Caco-2 (cell line): ENCODE measurements at regions not wholly inside any gene's neighbourhood (a gene's known extent, or its start where the extent isn't known, plus 50 kb on each side); places are given as distances from the start of the nearest gene placed in this dataset.

Source experiments
- BruUV-seq: library from RNA; stranded (reverse); fragments of 400-500 nt; replicated peaks from 2 replicates; lab custom pipeline; 2021; lab: Mats Ljungman, UMichigan
- CTCF ChIA-PET: fragments of 300-600 bp; sonication (Branson Sonifier 250); formaldehyde crosslinking; loops from one replicate; lab custom pipeline; 2022; ENCODE audit warnings: antibody characterized with exemption; lab: Charles Lee
- POLR2A ChIA-PET: fragments of 300-600 bp; sonication (Branson Sonifier 250); formaldehyde crosslinking; loops from one replicate; lab custom pipeline; 2022; ENCODE audit warnings: antibody characterized with exemption; lab: Charles Lee
- DNase-seq, 2 experiments: peaks; one replicate each; pipeline versions ENCODE4 v3.0.0 to v3.0.0-alpha.2; 2020 to 2022
- H3K27me3 ChIP-seq: replicated peaks from 2 replicates; pipeline ENCODE4 v1.6.0; 2011; ENCODE audit warnings: low read length; ENCODE audit not compliant: control insufficient read depth, insufficient read depth
- H3K36me3 ChIP-seq: 2 replicates; pipeline ENCODE4 v1.5.1; 2011; ENCODE audit warnings: low read length; ENCODE audit not compliant: control insufficient read depth, insufficient read depth
- H3K4me1 ChIP-seq: fragments of 250-450 bp; sonication (Bioruptor Pico); 2 replicates; pipeline ENCODE4 v1.5.1; 2020; ENCODE audit warnings: mild to moderate bottlenecking
- H3K4me3 ChIP-seq: 2 replicates; pipeline ENCODE4 v1.5.1; 2011; ENCODE audit warnings: low read depth, mild to moderate bottlenecking, control low read depth, low read length
- H3K9me3 ChIP-seq: fragments of 250-450 bp; sonication (Bioruptor Pico); 2 replicates; pipeline ENCODE4 v1.5.1; 2020; ENCODE audit warnings: mild to moderate bottlenecking, moderate library complexity
- H3K27ac Mint-ChIP-seq: one replicate; pipeline ENCODE4 v1.8.0; 2022; ENCODE audit warnings: mixed read lengths; ENCODE audit not compliant: unreplicated experiment
- H3K27me3 Mint-ChIP-seq: one replicate; pipeline ENCODE4 v1.8.0; 2022; ENCODE audit warnings: mixed read lengths; ENCODE audit not compliant: insufficient read depth, unreplicated experiment
- H3K36me3 Mint-ChIP-seq: one replicate; pipeline ENCODE4 v1.8.0; 2022; ENCODE audit warnings: mild to moderate bottlenecking, mixed read lengths; ENCODE audit not compliant: insufficient read depth, unreplicated experiment
- H3K4me1 Mint-ChIP-seq: one replicate; pipeline ENCODE4 v1.8.0; 2022; ENCODE audit warnings: low read depth, mixed read lengths; ENCODE audit not compliant: unreplicated experiment
- H3K4me3 Mint-ChIP-seq: one replicate; pipeline ENCODE4 v1.8.0; 2022; ENCODE audit warnings: mild to moderate bottlenecking, moderate library complexity, mixed read lengths; ENCODE audit not compliant: unreplicated experiment
- H3K9me3 Mint-ChIP-seq: one replicate; pipeline ENCODE4 v1.8.0; 2022; ENCODE audit warnings: mixed read lengths; ENCODE audit not compliant: unreplicated experiment
- intact Hi-C: fragments of 100-400 bp; cut with micrococcal nuclease; formaldehyde crosslinking; loops from one replicate; pipeline ENCODE4 v1.10.0; 2022; ENCODE audit not compliant: unreplicated experiment
- TF ChIP-seq, protein P1 (sequence below), 2 experiments: fragments of 200-600 bp in 1 of 2; IDR thresholded peaks; 1 replicate in 1 of 2; 2 replicates in 1 of 2; pipeline versions ENCODE4 v1.5.1 to v1.8.0; 2011 to 2022; ENCODE audit warnings: antibody characterized with exemption in 1 of 2, control low read depth in 1 of 2, inconsistent platforms in 1 of 2, low read depth in 1 of 2, low read length in 1 of 2, mild to moderate bottlenecking in 1 of 2, moderate library complexity in 1 of 2; ENCODE audit not compliant: insufficient read depth in 1 of 2, severe bottlenecking in 1 of 2, unreplicated experiment in 1 of 2

DNA sequence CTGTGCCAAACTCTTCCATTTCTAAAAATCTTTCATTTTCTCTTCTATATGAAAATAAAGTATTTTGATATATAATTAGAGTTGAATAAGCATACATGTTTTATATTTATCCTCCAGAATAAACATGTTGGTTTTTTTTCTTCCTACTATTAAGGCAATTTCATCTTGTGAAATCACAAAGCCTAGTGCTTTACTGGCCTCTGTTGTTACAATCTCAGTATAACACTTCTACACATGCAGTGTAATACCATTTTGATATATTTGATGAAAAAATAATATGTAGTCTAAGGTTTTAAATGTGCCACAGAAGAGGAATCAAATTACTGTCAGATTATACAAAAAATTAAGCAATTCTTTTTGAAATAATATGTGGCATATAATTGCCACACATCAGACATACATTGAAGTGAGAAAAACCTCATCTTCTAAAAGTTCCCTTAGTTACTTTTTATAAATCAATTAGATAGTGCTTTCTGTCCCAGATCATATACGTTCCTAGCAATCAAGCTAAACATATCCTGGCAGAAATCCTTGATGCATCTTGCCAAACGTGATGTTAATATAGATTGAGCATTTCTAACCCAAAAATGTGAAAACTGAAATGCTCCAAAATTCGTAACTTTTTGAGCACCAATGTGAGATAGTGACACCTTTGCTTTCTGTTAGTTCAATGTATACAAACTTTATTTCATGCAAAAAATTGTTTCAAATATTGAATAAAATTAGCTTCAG lies 225.1 kb upstream of the MANEA start:
- BruUV-seq: no TSS peak
- no peak for DNase-seq
- TF ChIP-seq, protein P1, sequence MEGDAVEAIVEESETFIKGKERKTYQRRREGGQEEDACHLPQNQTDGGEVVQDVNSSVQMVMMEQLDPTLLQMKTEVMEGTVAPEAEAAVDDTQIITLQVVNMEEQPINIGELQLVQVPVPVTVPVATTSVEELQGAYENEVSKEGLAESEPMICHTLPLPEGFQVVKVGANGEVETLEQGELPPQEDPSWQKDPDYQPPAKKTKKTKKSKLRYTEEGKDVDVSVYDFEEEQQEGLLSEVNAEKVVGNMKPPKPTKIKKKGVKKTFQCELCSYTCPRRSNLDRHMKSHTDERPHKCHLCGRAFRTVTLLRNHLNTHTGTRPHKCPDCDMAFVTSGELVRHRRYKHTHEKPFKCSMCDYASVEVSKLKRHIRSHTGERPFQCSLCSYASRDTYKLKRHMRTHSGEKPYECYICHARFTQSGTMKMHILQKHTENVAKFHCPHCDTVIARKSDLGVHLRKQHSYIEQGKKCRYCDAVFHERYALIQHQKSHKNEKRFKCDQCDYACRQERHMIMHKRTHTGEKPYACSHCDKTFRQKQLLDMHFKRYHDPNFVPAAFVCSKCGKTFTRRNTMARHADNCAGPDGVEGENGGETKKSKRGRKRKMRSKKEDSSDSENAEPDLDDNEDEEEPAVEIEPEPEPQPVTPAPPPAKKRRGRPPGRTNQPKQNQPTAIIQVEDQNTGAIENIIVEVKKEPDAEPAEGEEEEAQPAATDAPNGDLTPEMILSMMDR (IDR thresholded peaks at IDR 0.05; ENCODE audit: insufficient read depth in 1 of 2, low read depth in 1 of 2, low read length in 1 of 2, severe bottlenecking in 1 of 2, unreplicated experiment in 1 of 2): peak in 1 of 2 experiments; percentile 9
- Histone ChIP-seq H3K4me3 (no peak overlapping the region), H3K4me1 (no peaks in the 10 kb centered on the region), H3K27me3 (no peaks in the 10 kb centered on the region), H3K36me3 (no peaks in the 10 kb centered on the region), H3K9me3 (no peaks in the 10 kb centered on the region)
- CTCF ChIA-PET: no interaction called here
- POLR2A ChIA-PET: no interaction called here
- Mint-ChIP-seq H3K4me3 (no peak overlapping the region), H3K4me1 (no peaks in the 10 kb centered on the region), H3K9me3 (no peaks in the 10 kb centered on the region), H3K27me3 (no peaks in the 10 kb centered on the region), H3K36me3 (no peaks in the 10 kb centered on the region), H3K27ac (no peak overlapping the region)
- intact Hi-C loops: loop anchor here (1.0 to 5.0 kb wide), 2 partner anchors 149 to 165 kb away; no protein-coding TSS in a partner anchor

DNA sequence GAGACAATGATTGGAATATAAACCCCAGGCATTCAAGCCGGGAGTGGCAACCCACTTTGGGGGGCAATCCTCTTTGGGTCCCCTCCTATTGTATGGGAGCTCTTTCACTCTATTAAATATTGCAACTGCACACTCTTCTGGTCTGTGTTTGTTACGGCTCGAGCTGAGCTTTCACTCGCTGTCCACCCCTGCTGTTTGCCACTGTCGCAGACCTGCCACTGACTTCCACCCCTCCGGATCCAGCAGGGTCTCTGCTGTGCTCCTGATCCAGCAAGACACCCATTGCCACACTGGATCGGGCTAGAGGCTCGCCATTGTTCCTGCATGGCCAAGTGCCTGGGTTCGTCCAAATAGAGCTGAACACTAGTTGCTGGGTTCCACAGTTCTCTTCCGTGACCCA lies 222.8 kb upstream of the MANEA start:
- H3K4me3 ChIP-seq: no peak overlapping the region
- Mint-ChIP-seq H3K36me3 (no peaks in the 10 kb centered on the region), H3K4me1 (no peaks in the 10 kb centered on the region), H3K4me3 (no peak overlapping the region), H3K27me3 (no peaks in the 10 kb centered on the region), H3K27ac (no peak overlapping the region), H3K9me3 (no peaks in the 10 kb centered on the region)
- no peaks in the 10 kb centered on the region for H3K9me3 ChIP-seq
- no TSS peak for BruUV-seq
- TF ChIP-seq, protein P1 (IDR thresholded peaks at IDR 0.05; ENCODE audit: insufficient read depth in 1 of 2, low read depth in 1 of 2, low read length in 1 of 2, severe bottlenecking in 1 of 2, unreplicated experiment in 1 of 2): no peak
- no peaks in the 10 kb centered on the region for H3K36me3 ChIP-seq
- intact Hi-C loops: loop anchor here (5.0 kb wide), 1 partner anchor 167 kb away; no protein-coding TSS in a partner anchor
- H3K27me3 ChIP-seq: no peaks in the 10 kb centered on the region
- ChIA-PET CTCF (no interaction called here), POLR2A (no interaction called here)
- no peaks in the 10 kb centered on the region for H3K4me1 ChIP-seq
- no peak for DNase-seq

DNA sequence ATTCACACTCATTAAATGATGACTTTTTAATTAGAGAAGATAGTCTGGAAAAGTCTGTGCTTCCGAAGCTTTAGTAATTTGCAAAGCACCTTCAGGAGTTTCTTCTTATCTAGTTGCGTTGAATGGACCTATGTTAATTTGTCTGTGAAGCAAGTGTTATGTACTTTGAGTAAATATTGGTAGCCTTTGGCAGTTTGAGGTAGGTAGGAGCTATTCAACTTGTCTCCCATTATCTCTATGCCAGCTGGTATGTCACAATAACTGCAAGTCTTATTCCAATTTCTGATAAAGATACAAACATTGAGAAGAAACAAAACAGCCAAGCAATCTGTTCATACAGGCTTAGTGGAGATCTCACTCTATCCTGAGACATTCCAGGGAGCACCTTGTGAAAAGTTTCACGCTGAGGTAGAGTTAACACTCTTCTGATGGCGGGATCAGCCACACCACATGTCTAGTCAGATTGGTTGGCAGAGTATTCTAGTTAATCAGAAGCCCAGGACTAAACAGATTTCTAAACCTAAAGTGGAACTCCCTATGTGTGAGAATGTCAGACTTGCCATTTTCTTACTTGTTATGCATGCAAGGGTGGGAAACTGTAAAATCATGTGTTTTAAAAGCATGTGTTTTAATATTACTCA lies 219.8 kb upstream of the MANEA start:
- no peaks in the 10 kb centered on the region for H3K4me1 Mint-ChIP-seq
- intact Hi-C loops: no loop called here
- H3K27ac Mint-ChIP-seq: no peak overlapping the region
- H3K4me3 Mint-ChIP-seq: no peak overlapping the region
- no peak for DNase-seq
- ChIA-PET CTCF (interaction anchor here (0.6 kb wide), 1 partner anchor 12 kb away, joined by 3 read pairs; no protein-coding TSS in a partner anchor), POLR2A (no interaction called here)
- no TSS peak for BruUV-seq
- H3K4me3 ChIP-seq: no peak overlapping the region
- H3K27me3 Mint-ChIP-seq: no peaks in the 10 kb centered on the region
- TF ChIP-seq, protein P1 (IDR thresholded peaks at IDR 0.05; ENCODE audit: insufficient read depth in 1 of 2, low read depth in 1 of 2, low read length in 1 of 2, severe bottlenecking in 1 of 2, unreplicated experiment in 1 of 2): no peak
- no peaks in the 10 kb centered on the region for H3K27me3 ChIP-seq
- no peaks in the 10 kb centered on the region for H3K9me3 ChIP-seq
- no peaks in the 10 kb centered on the region for H3K9me3 Mint-ChIP-seq
- H3K36me3 ChIP-seq: no peaks in the 10 kb centered on the region
- no peaks in the 10 kb centered on the region for H3K4me1 ChIP-seq
- H3K36me3 Mint-ChIP-seq: no peaks in the 10 kb centered on the region
